ENCODE measurements at regions not wholly inside any gene's neighbourhood (a gene's known extent, or its start where the extent isn't known, plus 50 kb on each side); places are given as distances from the start of the nearest gene placed in this dataset.
"Not testable (repeated sequence)": the region's sequence is repeated elsewhere in the genome, so short reads cannot be mapped to it uniquely, and the experiment has no call there.

DNA sequence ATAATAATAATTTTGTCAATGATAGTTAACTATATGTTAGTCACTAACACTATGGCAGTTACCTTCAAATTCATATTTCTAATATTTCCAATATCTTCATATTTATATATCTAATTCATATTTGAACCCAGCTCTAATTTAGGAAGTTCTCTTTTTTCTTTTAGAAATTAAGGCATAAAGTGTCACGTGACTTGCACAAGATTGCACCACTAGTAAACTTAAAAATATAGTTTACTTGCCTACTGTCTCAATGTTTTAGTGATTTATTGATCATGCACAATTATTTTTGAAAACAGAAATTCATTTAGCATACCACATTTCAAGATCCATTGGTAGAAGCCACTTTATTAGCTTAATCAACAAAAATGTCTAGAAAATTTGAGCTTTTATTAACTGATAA, 508.7 kb upstream of the ZNF337 start:
- no peak for TF ChIP-seq CTCF (IDR thresholded peaks at IDR 0.05)
- no peak for ATAC-seq (ENCODE audit: low FRiP score)

GRCh38 chr20:26201026-26201425, 504.4 kb upstream of the ZNF337 start:
- not testable (repeated sequence) for DNase-seq (ENCODE audit: low spot score); ATAC-seq (ENCODE audit: low FRiP score)

More for the DNA sequence above, 508.7 kb upstream of the ZNF337 start:
- DNase-seq (ENCODE audit: low spot score): no peak

GRCh38 chr20:26187329-26187728, 490.7 kb upstream of the ZNF337 start:
- DNase-seq (ENCODE audit: low spot score); ATAC-seq (ENCODE audit: low FRiP score): not testable (repeated sequence)

DNA sequence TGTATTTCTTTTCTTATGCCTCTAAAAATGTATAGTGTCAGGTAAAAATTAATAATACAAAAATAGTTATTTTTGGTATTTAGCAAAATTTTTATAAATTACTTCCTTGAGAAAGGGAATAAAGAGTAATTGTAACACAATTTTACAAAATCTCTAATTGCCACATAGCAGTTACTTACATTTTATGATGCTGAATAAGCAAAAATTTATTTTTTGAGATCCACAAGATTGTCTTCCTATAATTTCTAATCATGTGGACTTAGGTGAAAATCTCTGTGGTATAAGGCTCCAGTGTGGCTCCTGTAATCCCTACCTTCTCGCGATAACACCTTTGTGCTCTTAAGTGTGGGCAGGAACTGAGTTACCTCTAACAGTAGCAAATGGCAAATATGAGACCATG, 487.1 kb upstream of the ZNF337 start:
- DNase-seq (ENCODE audit: low spot score); ATAC-seq (ENCODE audit: low FRiP score): not testable (repeated sequence)

DNA sequence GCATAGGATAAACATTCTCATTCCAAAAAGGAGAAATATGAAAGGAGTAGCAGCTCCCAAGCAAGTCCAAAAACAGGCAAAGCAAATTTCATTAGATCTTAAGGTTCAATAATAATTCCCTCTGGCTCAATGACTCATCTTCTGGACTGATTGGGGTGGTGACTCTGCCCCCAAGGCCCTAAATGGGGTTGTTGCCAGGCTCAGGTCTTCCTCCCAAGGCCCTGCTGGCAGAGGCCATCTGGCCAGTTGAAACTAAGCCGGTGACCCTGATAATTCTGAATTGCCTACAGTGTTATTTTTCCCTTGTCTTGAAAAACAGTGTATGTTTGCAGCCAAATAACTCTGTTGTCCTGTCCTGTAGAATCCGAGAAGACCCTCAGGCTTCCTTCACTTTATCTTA, 484.7 kb upstream of the ZNF337 start:
- not testable (repeated sequence) for ATAC-seq (ENCODE audit: low FRiP score); DNase-seq (ENCODE audit: low spot score)

DNA sequence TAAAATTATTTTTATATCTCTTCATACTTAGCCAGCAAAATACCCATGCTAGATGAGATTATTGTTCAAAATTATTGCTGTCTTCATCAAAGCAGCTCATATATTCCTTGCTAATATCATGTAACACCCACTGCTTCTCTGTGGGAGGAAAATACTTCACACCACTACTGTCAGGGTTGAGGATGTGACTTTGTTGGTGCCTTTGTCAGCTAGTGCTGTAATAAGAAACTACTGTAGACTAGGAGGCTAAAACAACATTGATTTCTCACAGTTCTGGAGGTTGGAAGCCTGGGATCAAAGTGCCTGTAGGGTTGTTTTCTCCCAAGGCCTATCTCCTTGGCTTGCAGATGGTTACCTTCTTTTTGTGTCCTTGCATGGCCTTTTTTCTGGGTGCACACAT, 475.2 kb upstream of the ZNF337 start:
- not testable (repeated sequence) for ATAC-seq (ENCODE audit: low FRiP score); DNase-seq (ENCODE audit: low spot score)

DNA sequence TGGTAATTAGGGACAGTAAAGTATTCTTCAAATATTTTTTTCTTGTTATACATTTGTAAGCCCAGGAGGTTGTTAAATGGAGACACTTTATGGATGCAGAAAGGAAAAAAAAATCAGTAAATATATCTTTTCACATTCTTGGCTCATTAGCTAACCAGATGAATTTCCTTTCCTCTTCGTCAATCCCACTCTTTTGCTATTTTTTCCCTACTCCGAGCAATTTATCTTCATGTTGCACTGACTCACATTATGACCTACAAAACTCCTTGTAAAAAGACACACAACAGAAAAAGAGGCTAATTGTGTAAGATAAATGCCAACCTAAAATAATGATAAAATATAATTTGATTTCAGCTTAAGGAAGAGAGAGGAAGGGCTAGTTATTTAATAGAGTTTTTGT, 472.9 kb upstream of the ZNF337 start:
- no peak for TF ChIP-seq CTCF (IDR thresholded peaks at IDR 0.05)
- ATAC-seq (ENCODE audit: low FRiP score): no peak
- DNase-seq (ENCODE audit: low spot score): no peak

GRCh38 chr20:26167499-26167898, 470.8 kb upstream of the ZNF337 start:
- ATAC-seq (ENCODE audit: low FRiP score): no peak
- no peak for TF ChIP-seq CTCF (IDR thresholded peaks at IDR 0.05)
- no peak for DNase-seq (ENCODE audit: low spot score)

DNA sequence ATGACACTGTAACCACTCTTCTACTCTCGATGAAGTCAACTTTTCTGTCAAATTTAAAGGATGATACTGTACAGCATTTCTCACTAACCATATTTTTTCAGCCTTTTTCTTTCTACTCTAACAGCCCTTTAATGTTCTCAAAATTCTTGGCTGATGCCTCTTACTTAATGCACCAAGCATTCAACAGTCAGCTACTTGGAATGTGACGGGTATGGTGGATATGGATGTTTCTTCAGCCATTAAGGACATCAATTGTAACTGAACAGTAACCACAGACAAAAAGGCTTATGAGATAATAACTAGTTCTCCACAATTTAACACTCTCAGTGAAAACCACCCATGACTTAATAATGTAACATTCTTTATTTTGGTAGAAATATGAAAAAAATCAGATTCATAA, 467.2 kb upstream of the ZNF337 start:
- no peak for ATAC-seq (ENCODE audit: low FRiP score)

DNA sequence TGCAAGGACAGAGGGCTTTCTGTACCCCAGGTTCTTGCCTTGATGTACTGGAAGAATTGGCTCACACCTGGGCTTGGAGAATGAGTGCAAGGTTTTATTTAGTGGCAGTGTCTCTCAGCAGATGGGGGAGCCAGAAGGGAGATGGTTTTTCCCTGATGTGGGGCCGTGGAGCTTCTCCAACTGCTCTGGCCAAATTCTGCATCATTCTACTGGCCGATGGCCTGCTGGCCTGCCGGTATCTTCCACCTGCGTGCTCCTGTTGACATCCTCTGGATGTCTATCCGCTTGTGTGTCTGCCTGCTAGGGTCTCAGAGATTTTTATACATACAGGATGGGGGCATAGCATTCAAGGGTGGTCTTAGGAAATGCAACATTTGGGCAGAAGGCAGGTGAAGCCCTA, 466.5 kb upstream of the ZNF337 start:
- not testable (repeated sequence) for DNase-seq (ENCODE audit: low spot score); ATAC-seq (ENCODE audit: low FRiP score)

More for the DNA sequence above, 467.2 kb upstream of the ZNF337 start:
- TF ChIP-seq CTCF (IDR thresholded peaks at IDR 0.05): no peak
- DNase-seq (ENCODE audit: low spot score): no peak

GRCh38 chr20:26161741-26162140, 465.1 kb upstream of the ZNF337 start:
- not testable (repeated sequence) for ATAC-seq (ENCODE audit: low FRiP score)

GRCh38 chr20:26160916-26161315, 464.3 kb upstream of the ZNF337 start:
- ATAC-seq (ENCODE audit: low FRiP score); DNase-seq (ENCODE audit: low spot score): not testable (repeated sequence)

More at GRCh38 chr20:26161741-26162140, 465.1 kb upstream of the ZNF337 start:
- DNase-seq (ENCODE audit: low spot score): not testable (repeated sequence)

Data from omental fat pad (tissue), 3 donors.